ENCODE measurements at regions not wholly inside any gene's neighbourhood (a gene's known extent, or its start where the extent isn't known, plus 50 kb on each side); places are given as distances from the start of the nearest gene placed in this dataset.
A peak's percentile ranks its signal among the peaks of the same experiment; 100 is the strongest.

GRCh38 chr6:16985513-16986284 is 116.2 kb upstream of the STMND1 start:
- no peaks in the 10 kb centered on the region for H3K36me3 ChIP-seq
- no peak for TF ChIP-seq CTCF (IDR thresholded peaks at IDR 0.05)
- intact Hi-C loops (cut with DNase I), result no loop called here
- peaks cover 18% of the 10 kb centered on the region for H3K4me1 ChIP-seq
- H3K4me3 ChIP-seq, result no peak overlapping the region
- H3K27me3 ChIP-seq, result no peaks in the 10 kb centered on the region
- no peaks in the 10 kb centered on the region for H3K9me3 ChIP-seq
- DNase-seq, result no peak
- peak overlapping the region; percentile 47 for H3K27ac ChIP-seq
- peak; percentile 69 for ATAC-seq

- ATAC-seq, result peak; percentile 42
- H3K27me3 ChIP-seq, result no peaks in the 10 kb centered on the region
- no peak overlapping the region for H3K4me3 ChIP-seq
- peaks cover 18% of the 10 kb centered on the region for H3K4me1 ChIP-seq
- no peaks in the 10 kb centered on the region for H3K36me3 ChIP-seq
- H3K27ac ChIP-seq, result no peak overlapping the region
- no peak for TF ChIP-seq CTCF (IDR thresholded peaks at IDR 0.05)
- H3K9me3 ChIP-seq, result no peaks in the 10 kb centered on the region
- DNase-seq, result no peak
- intact Hi-C loops (cut with DNase I), result no loop called here
Measured at GRCh38 chr6:16982807-16983206, 119.0 kb upstream of the STMND1 start.

- ATAC-seq, result peak; percentile 39
Measured at GRCh38 chr6:16979677-16980370, 122.0 kb upstream of the STMND1 start.

GRCh38 chr6:16978686-16979085 is 123.2 kb upstream of the STMND1 start:
- Histone ChIP-seq H3K4me3 (no peak overlapping the region), H3K27me3 (no peaks in the 10 kb centered on the region), H3K36me3 (no peaks in the 10 kb centered on the region), H3K27ac (no peak overlapping the region), H3K9me3 (no peaks in the 10 kb centered on the region), H3K4me1 (no peaks in the 10 kb centered on the region)
- DNase-seq (no peak), ATAC-seq (no peak)
- intact Hi-C loops (cut with DNase I), result no loop called here
- no peak for TF ChIP-seq CTCF (IDR thresholded peaks at IDR 0.05)

More at GRCh38 chr6:16979677-16980370, 122.0 kb upstream of the STMND1 start:
- no peaks in the 10 kb centered on the region for H3K36me3 ChIP-seq
- no peak overlapping the region for H3K4me3 ChIP-seq
- no peaks in the 10 kb centered on the region for H3K27me3 ChIP-seq
- no peak for TF ChIP-seq CTCF (IDR thresholded peaks at IDR 0.05)
- H3K9me3 ChIP-seq, result no peaks in the 10 kb centered on the region
- no peak for DNase-seq
- H3K4me1 ChIP-seq, result no peaks in the 10 kb centered on the region
- H3K27ac ChIP-seq, result no peak overlapping the region
- intact Hi-C loops (cut with DNase I), result no loop called here

DNA sequence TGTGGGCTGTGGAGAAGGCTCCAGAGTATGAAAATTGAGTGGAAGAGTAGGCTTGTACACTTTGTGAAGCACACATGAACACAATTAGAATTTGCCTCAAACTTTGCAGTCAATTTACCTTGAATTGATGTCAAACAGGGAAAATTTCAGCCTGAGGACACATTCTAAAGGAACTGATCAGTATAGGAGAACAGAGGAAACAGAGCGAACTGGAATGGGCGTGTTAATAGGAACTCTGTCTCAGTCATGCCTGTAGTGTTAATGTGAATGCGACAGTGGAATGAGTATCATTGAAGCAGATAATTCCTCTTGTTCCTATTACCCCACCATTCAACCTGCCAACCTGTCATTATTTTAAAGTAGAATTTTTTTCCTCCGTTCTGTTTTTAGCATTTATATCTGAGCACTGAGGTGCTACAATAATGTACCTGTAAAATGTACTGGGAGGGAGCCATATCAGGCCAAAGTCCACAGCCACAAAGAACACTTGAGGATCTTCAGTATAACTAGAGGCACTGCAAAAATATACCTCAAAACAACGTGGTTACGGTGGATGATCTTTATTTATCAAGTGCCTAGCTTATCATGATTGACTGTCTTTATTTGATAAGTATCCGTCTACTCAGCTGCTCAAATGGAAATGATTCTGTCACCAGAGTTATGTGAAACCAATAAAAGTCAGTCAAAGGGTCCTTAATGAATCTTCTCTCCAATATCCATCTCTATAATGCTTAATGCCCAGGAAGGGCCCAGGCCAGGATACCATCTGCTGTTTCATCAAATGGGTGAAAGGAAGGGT is 125.3 kb upstream of the STMND1 start:
- TF ChIP-seq CTCF (IDR thresholded peaks at IDR 0.05), result no peak
- Histone ChIP-seq H3K4me1 (no peaks in the 10 kb centered on the region), H3K9me3 (no peaks in the 10 kb centered on the region), H3K27me3 (no peaks in the 10 kb centered on the region), H3K27ac (no peak overlapping the region), H3K4me3 (no peak overlapping the region), H3K36me3 (no peaks in the 10 kb centered on the region)
- intact Hi-C loops (cut with DNase I), result no loop called here
- DNase-seq, result no peak
- no peak for ATAC-seq
